ENCODE measurements at regions not wholly inside any gene's neighbourhood (a gene's known extent, or its start where the extent isn't known, plus 50 kb on each side); places are given as distances from the start of the nearest gene placed in this dataset.
"Not testable (repeated sequence)": the region's sequence is repeated elsewhere in the genome, so short reads cannot be mapped to it uniquely, and the experiment has no call there.

GRCh38 chr5:53276825-53277224 is 167.3 kb upstream of the MOCS2 start:
- DNase-seq = no peak

DNA sequence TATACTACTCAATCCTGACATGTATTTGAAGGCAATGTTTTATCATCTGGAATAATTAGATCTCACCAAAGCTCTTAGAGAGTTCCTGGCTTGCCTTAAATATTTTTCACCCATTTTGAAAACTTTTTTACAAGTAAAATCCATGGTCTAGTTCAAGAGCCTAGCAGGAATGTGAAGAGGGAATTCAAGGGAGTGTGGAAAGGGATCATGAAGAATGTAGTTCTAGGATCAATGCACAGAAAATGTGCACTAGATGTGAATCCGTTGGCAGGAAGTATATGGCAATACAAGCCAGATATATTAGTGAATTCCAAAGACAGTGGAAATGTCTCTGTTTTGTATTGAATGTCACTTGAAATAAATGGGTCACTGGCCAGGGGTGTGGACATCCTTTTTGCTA is 167.9 kb upstream of the MOCS2 start:
- DNase-seq = no peak

DNA sequence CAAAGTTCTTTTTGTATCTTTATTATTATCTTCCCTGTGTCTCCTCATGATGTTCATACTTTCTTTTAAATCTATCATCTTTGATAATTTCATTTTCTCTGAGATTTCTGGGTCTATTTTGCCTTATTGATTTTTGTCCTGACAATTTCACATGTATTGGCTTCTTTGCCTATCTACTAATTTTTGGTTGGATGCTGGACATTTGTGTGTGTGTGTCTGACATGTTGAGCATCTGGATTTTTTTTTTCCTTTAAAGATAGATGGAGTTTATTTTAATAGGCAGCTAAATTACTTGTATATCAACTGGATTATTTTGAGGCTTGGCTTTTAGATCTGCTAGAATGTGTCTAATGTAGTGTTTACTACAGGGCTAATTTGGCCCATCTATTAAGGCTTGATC is 178.0 kb upstream of the MOCS2 start:
- DNase-seq = no peak

GRCh38 chr5:53288511-53288910 is 179.0 kb upstream of the MOCS2 start:
- no peak for DNase-seq

- DNase-seq = no peak
Observed at GRCh38 chr5:53291047-53291446, 181.5 kb upstream of the MOCS2 start.

DNA sequence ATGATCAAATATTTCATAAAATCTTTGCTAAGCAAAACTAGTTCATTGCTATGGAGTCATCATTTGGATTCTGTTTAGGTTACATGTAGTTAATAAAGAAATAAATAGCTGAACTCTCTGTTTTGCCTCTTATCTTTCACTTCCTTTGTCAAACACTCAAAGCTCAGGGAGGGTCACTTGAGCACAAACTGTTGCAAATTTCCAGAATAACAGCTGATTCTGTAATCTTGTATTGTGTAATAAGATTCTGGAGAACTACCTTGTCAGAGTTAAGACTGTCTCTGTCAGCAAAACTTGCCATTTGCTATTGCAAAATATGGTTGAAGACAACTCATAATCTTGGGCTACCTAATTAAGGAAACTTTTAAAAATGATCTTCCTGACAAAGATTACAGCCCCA is 182.0 kb upstream of the MOCS2 start:
- DNase-seq = no peak

DNA sequence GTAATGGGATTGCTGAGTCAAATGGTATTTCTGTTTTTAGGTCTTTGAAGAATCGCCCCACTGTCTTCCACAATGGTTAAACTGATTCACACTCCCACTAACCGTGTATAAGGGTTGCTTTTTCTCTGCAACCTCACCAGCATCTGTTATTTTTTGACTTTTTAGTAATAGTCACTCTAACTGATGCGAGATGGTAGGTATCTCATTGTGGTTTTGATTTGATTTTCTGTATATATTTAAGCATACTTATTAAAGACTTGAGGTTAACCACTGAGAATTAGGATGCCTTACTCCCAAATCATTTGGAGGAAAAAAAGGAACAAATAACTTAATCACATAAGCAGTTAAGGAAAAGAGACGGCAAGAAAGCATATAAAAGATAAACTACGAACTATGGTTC is 181.6 kb upstream of the FST start:
- no peak for DNase-seq

- DNase-seq = no peak
Observed at GRCh38 chr5:53302529-53302928, 177.9 kb upstream of the FST start.

GRCh38 chr5:53303105-53303504 is 177.3 kb upstream of the FST start:
- no peak for DNase-seq

DNA sequence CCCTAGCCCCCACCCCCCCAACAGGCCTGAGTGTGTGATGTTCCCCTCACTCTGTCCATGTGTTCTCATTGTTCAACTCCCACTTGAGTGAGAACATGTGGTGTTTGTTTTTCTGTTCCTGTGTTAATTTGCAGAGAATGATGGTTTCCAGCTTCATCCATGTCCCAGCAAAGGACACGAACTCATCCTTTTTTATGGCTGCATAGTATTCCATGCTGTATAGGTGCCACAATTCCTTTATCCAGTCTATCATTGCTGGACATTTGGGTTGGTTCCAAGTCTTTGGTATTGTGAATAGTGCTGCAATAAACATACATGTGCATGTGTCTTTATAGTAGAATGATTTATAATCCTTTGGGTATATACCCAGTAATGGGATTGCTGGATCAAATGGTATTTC is 175.1 kb upstream of the FST start:
- DNase-seq = not testable (repeated sequence)

DNA sequence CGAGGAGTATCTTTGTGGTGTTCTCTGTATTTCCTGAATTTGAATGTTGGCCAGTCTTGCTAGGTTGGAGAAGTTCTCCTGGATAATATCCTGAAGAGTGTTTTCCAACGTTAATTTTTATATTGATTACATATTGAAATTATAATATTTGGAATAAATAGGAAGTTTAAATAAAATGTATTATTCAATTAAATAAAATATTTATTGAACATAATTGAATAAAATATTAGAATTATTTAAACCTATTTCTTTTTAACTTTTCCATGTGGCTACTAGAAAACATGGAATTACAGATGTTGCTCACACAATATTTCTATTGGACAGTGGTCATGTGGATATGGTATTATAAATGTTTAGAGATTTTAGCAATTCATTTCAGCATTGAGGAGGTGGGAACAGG is 170.8 kb upstream of the FST start:
- DNase-seq = no peak

DNA sequence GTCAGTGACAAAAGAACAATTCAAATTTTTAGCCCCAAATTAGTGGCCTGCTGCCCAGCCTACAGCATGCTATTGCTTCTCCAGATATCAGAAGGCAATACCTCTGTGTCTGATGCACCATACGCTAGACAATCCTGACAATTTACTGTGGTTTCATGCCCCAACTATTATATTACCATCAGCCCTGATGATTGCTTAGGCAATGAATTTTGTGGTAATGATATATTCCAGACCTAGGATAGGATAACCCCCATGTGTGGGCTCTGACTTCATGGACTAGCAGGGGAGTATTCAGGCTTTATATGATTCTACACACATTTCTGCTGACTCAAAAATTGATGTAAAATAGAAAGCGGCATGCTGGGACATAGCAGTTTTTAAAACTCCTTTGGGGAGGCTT is 168.7 kb upstream of the FST start:
- DNase-seq = no peak

DNA sequence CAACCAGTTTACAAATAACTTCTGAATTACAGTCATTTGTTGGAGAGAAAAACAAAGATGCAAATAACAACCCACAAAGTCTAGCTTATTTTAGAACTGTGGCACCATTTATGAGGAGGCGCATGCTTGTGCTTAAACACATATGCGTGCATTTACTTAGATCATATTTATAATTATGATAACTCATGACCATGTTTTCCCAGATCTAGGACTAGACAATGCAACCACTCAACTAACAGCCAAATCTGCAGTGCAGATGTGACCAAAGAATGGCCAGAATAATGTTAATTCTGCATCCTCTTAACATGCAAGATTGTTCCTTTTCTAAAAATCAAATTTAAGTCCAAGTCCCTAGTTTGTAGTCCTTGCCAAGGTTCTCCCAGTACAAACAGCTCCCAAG is 167.3 kb upstream of the FST start:
- no peak for DNase-seq

DNA sequence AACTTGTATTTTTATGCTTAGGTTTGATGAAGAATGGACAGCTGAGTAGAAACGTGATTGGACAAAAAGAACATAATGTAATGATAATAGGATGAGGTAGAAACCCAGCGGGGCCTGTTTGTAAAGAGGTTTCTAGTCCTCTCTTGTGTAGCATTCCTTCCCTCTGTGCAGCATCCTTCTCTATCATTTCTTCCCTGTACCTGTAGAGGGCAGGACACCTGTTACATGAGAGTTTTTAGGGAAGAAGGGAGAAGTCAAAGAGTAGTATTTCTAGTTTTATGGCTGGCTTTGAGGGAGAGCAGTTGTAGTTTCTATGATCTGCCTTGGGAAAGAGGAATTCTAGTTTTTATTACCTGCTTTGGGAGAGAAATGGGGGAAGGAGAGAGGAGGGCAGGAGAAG is 162.1 kb upstream of the FST start:
- DNase-seq = no peak

DNA sequence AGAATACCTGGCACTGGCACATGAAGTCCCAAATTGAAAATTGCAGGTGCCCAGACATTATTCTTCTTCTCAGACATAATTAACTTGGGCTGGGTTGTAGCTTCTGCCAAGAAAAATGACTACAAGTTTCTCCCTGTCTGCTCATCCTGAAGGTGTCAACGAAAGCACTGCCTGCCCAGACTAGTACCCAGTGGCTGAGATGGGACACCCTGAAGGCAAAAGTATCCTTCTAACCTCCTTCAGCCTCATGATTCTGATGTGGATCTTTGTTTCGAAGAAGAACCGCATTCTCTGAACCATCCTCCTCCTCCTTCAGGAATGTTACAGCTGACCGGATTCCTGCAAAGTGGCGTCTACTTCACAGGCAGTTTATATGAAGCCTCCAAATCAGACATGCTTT is 161.1 kb upstream of the FST start:
- DNase-seq = no peak

DNA sequence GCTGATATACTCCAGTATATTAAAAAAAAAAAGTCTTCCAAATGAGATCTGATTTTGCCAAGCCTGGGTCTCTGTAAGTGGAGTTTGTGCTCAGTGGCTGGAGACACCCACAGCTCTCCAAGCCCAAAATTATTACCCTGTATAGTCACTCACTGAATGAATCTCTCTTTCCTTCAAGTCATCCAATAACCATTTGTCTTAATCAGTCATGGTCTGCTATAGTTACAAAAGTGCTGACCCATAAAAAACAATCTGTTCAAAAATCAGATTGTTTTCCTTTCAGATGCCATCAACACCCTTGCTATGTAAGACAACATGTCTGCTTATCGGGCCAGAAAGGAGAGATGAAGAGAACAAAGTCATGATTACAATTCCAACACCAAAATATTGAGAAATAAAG is 159.4 kb upstream of the FST start:
- DNase-seq = no peak

DNA sequence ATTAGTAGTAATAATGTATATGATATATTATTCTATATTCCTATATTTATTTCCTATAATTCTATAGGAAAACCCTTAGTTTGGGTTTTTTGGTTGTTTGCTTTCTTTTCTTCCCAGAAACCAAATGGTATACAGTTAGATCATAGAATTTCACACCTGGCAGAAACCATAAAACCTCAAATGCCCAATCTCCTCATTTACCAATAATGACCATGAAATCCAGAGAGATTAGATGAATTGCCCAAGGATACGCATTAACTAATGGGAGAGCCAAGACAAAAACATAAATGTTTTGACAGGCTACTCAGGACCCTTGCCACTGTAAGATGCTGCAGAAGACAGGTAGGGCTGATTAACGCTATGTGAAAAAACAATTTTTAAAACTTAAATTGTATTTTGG is 158.7 kb upstream of the FST start:
- no peak for DNase-seq

DNA sequence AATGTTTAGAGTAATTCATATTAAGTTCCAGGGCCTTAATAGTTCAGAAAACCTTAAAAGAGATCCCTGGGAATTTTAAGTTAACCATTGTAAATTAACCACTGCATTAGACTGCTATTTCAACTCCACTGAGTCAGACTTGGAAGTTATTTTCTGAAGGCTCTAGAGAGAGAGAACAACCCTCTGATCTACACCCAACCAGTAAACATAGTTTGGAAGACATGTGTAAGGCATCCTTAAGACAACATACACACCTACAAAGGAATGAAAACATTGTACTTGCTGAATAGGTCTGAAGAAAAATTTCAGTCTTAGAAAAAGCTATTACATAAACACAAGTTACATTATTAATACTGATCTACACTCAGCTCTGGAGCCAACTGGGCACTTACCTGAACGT is 158.2 kb upstream of the FST start:
- DNase-seq = no peak

DNA sequence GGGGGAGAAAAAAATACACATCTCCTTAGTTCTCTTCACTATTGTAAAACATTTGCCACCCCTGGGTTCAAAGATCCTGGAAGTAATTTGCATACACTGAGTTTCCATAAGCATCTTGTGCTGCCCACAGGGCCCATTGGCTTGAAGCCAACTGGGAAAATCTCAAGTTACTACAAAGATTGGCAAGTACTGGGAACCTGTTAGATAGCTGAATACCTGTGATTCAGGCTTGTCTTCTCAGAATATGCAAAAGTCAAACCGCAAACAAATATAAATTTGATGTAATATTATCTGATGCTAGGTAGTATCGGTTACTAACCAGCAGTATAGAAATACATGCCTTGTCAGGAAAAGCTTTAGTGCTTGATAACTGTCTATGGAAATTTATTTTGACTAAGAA is 156.9 kb upstream of the FST start:
- no peak for DNase-seq

DNA sequence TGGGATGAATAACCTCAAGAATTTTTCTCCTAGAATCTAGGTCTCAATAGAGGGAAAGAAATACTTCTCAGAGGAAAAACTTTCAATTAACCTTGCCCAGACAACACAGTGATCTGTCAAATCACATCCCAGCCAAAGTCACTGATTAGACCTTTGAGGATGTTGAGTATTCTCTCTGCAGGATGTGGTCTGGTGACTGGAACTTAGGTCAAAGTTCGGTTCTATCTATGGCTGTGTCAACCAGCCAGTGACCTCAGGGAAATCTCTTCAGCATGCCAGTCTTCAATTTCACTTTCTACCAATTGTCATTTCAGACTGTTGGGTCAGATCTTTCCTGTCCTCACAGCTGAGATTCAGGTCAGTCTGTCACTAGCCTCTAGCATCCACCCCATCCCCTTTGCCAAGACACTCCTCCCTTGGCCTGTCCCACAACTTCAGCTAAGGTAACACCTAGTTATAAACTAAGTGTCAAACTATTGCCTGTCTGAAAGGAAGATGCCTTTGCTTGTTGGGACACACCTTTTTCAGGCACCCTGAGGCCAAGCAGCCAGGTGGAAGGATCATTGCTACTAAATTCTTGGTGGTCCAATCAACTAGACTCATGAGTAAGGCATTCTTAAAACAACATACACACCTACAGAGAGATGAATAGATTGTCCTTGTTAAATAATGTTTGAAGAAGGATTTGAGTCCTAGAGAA is 156.3 kb upstream of the FST start:
- no peak for DNase-seq

GRCh38 chr5:53326424-53327153 is 153.8 kb upstream of the FST start:
- DNase-seq = no peak

- no peak for DNase-seq
Observed at GRCh38 chr5:53327811-53328334, 152.6 kb upstream of the FST start.

- DNase-seq = no peak
Observed at GRCh38 chr5:53330491-53330890, 149.9 kb upstream of the FST start.

DNA sequence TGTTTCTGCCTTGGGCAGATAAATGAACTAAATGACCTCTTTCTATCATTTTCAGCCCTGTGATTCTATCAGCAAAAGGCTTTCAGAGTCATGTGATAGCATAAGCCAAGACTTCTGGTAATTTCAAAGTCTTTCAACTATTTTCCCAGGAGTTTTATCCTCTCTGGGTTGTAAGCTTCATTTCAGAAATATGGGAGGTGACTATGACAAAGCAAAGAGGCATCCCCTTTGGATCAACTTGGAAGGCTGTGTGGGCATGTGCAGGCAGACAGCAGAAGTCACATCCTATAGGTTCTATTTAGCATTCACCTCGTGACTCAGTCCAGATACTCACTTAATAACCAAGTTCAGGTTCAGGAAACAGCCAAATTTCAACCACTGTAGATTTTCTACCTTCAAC is 149.0 kb upstream of the FST start:
- no peak for DNase-seq

DNA sequence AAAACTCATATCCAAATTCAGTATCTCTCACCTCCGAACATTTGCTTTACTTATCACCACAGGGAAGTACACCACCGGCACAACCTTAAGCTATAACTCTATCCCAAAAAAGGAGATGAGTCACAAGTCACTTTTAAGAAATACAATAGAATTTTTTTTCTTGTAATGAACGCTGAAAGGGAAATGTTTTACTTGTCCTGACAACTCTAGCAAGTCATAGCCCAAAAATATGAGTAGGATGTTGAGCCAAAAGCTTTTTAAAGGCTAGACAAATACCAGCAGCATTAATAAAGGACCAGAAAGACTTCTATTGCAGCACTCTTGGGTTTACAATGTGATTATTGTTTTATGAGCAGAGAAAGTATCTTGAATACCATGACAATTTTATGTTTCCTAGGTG is 147.3 kb upstream of the FST start:
- DNase-seq = no peak
